ENCODE measurements at regions not wholly inside any gene's neighbourhood (a gene's known extent, or its start where the extent isn't known, plus 50 kb on each side); places are given as distances from the start of the nearest gene placed in this dataset.
"Not testable (repeated sequence)": the region's sequence is repeated elsewhere in the genome, so short reads cannot be mapped to it uniquely, and the experiment has no call there.

DNA sequence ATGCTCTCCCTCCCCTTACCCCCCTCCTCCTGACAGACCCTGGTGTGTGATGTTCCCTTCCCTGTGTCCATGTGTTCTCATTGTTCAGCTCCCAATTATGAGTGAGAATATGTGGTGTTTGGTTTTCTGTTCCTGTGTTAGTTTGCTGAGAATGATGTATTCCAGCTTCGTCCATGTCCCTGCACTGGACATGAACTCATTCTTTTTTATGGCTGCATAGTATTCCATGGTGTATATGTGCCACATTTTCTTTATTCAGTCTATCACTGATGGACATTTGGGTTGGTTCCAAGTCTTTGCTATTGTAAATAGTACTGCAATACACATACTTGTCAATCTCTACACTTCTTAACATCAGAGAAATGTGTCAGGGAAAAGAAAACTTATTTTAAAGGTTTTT lies 62.8 kb upstream of the COL25A1 start:
- TF ChIP-seq CTCF, EZH2 (IDR thresholded peaks at IDR 0.05): not testable (repeated sequence)
